Upper lobe of right lung (tissue), 1 donor: ENCODE measurements at regions not wholly inside any gene's neighbourhood (a gene's known extent, or its start where the extent isn't known, plus 50 kb on each side); places are given as distances from the start of the nearest gene placed in this dataset.
A peak's percentile ranks its signal among the peaks of the same experiment; 100 is the strongest.

Experiments
- ATAC-seq: fragments of 200-7000 bp; cut with Tn5 transposase; one replicate; pipeline ENCODE4 v1.9.1; 2020; ENCODE audit warnings: mild to moderate bottlenecking, moderate library complexity
- DNase-seq: peaks from one replicate; pipeline ENCODE4 v3.0.0-alpha.2; 2020
- H3K27ac ChIP-seq: fragments of 200-600 bp; one replicate; pipeline ENCODE4 v1.8.0; 2022
- H3K27me3 ChIP-seq: fragments of 200-600 bp; one replicate; pipeline ENCODE4 v1.8.0; 2022; ENCODE audit warnings: mild to moderate bottlenecking
- H3K36me3 ChIP-seq: fragments of 200-600 bp; one replicate; pipeline ENCODE4 v1.8.0; 2022
- H3K4me1 ChIP-seq: fragments of 200-600 bp; one replicate; pipeline ENCODE4 v1.8.0; 2022
- H3K4me3 ChIP-seq: fragments of 200-600 bp; one replicate; pipeline ENCODE4 v1.8.0; 2022; ENCODE audit warnings: mild to moderate bottlenecking
- H3K9me3 ChIP-seq: fragments of 200-600 bp; one replicate; pipeline ENCODE4 v1.8.0; 2022
- intact Hi-C: fragments of 100-400 bp; cut with DNase I; formaldehyde crosslinking; loops from one replicate; pipeline ENCODE4 v1.11.0; 2022
- TF ChIP-seq, protein P1 (sequence below): fragments of 200-600 bp; IDR thresholded peaks from one replicate; pipeline ENCODE4 v1.8.0; 2022; ENCODE audit warnings: antibody characterized with exemption
- donor health status: DM: no; HTN: yes; CAD: no; lungs with severe emphysema.

DNA sequence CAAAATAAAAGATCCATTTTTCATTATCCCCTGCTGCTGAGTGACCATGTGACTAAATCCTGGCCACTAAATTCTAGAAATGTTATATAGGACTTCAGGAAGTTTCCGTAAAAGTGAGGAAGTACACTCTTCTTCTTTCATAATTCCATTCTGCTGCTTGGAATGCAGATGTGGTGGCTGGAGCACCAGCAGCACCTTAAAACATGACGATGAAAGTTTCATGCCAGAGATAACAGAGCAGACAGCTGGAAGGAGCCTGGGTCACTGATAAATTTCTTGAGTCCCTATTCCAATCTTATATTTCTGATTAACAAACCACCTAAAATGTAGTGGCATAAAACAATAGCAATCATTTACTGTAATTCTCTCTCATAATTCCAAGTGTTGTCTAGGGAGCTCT, 238.7 kb downstream of the TBL1XR1 start:
- H3K4me1 ChIP-seq = no peaks in the 10 kb centered on the region
- no peak for DNase-seq
- H3K27me3 ChIP-seq = no peaks in the 10 kb centered on the region
- H3K36me3 ChIP-seq = no peaks in the 10 kb centered on the region
- H3K27ac ChIP-seq = no peak overlapping the region
- H3K4me3 ChIP-seq = no peak overlapping the region
- intact Hi-C loops = no loop called here
- TF ChIP-seq, protein P1, sequence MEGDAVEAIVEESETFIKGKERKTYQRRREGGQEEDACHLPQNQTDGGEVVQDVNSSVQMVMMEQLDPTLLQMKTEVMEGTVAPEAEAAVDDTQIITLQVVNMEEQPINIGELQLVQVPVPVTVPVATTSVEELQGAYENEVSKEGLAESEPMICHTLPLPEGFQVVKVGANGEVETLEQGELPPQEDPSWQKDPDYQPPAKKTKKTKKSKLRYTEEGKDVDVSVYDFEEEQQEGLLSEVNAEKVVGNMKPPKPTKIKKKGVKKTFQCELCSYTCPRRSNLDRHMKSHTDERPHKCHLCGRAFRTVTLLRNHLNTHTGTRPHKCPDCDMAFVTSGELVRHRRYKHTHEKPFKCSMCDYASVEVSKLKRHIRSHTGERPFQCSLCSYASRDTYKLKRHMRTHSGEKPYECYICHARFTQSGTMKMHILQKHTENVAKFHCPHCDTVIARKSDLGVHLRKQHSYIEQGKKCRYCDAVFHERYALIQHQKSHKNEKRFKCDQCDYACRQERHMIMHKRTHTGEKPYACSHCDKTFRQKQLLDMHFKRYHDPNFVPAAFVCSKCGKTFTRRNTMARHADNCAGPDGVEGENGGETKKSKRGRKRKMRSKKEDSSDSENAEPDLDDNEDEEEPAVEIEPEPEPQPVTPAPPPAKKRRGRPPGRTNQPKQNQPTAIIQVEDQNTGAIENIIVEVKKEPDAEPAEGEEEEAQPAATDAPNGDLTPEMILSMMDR = no peak
- ATAC-seq = no peak
- no peaks in the 10 kb centered on the region for H3K9me3 ChIP-seq

DNA sequence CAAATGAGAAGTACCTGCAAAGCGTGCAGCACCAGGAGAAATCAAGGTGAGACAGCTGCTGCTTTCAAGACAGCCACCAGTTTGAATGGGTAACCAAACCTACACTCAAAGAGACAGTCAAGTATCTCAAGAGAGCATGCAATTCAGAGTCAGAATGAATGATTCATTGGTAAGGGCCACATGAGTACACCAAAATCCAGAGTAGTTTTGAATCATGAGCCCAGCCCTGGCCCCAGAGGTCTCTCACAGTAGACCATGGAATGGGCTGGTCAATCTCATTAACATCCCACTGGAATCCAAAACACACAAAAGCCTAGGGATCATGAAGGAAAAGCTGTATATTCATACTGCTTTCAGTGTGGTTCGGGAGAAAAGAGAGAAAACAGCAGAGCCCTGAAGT, 242.8 kb downstream of the TBL1XR1 start:
- ATAC-seq (no peak), DNase-seq (no peak)
- Histone ChIP-seq H3K4me3 (no peak overlapping the region), H3K4me1 (no peaks in the 10 kb centered on the region), H3K27ac (no peak overlapping the region), H3K27me3 (no peaks in the 10 kb centered on the region), H3K36me3 (no peaks in the 10 kb centered on the region), H3K9me3 (no peaks in the 10 kb centered on the region)
- intact Hi-C loops = no loop called here
- TF ChIP-seq, protein P1 = no peak

DNA sequence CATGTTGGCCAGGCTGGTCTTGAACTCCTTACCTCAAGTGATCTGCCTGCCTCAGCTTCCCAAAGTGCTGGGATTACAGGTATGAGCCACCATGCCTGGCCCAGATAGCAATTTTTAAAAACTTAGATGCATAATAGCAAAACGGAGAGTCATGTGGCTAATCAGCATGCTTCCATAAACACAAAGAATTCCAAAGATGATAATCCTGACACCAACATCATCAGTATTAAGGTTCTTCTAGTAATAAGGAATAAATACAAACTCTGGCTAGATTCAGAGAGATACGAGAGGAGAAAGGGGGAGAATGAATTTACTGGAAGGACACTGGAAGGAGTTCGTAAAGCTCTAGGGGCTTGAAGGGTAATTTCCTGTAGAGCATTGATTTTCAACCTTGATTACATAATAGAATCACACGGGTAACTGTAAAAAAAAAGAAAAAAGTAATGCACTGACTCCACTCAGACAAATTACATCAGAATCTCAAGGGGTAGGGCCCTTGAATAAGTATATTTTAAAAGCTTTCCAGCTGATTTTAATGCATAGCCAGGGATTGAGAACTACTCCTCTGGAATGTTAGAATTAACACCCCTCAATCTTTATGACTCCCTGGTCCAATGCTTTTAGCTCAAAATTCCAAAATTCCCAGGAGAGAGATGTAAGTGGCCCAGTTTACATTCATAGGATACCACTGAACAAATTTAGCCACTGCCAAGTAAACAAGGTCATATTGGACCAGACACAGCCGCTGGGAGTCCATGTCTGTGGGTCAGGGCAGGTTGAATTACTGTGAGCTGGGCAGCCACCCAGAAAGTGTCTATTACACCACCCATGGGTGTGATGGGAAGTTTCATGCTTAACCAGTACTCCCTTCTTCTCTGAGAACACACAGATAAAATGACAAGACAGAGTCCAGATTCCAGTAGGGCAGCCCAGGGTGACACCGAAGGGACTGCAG, 243.9 kb downstream of the TBL1XR1 start:
- Histone ChIP-seq H3K4me3 (no peak overlapping the region), H3K27ac (no peak overlapping the region), H3K36me3 (no peaks in the 10 kb centered on the region), H3K27me3 (no peaks in the 10 kb centered on the region), H3K4me1 (no peaks in the 10 kb centered on the region), H3K9me3 (no peaks in the 10 kb centered on the region)
- peak; percentile 50 for ATAC-seq
- intact Hi-C loops = no loop called here
- no peak for DNase-seq
- TF ChIP-seq, protein P1 = no peak

DNA sequence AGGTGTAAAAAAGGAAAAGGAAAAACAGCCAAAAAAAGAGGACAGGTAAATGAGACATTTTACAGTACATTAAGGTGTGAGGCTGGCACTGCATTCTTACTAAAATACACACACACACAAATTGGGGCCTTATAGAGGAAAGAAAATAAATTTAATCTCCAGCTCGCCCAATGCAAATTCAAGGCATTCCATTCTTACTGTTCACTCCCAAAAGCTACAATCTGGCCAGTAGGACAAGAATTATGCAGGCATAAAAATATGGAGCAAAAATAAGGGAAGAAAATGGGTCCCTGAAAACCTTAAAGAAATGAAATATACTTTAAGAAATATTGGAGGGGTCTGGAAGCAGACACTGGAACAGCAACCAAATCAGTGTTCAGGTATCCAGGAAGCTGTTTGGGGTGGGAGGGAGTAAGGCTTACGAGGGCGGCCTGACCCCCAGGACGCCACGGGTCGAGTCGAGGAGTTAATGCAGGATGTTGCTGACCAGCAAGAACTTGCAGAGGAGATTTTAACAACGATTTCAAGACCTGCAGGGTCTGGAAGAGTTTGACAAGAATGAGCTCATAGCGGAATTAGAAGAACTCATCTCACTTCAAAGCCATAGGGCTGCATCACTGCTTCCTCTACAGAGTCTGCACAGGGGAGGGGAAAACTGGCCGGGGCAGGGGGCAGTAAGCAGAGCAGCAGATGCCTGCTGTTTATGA, 245.5 kb downstream of the TBL1XR1 start:
- H3K27me3 ChIP-seq = no peaks in the 10 kb centered on the region
- intact Hi-C loops = no loop called here
- H3K9me3 ChIP-seq = no peaks in the 10 kb centered on the region
- no peaks in the 10 kb centered on the region for H3K36me3 ChIP-seq
- TF ChIP-seq, protein P1 = no peak
- H3K4me3 ChIP-seq = no peak overlapping the region
- H3K27ac ChIP-seq = no peak overlapping the region
- ATAC-seq (no peak), DNase-seq (no peak)
- no peaks in the 10 kb centered on the region for H3K4me1 ChIP-seq

DNA sequence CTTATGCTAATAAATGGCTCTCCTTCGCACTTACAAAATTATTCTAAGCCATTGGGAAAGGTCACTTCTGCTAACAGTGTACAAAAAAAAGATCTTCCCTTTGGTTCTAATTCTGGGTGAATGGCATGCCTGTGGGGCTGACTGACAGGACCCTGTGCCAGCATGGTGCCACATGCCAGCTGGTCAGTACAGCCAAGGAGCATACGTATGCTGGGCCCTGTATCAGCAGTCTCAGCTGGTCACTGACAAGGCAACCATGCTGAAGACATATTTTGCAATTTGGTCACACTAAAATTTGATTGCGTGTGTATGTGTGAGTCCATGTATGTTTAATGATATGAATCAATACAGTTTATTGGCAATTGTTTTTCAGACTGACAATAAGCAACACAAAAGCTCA, 246.1 kb downstream of the TBL1XR1 start:
- no peak for DNase-seq
- no peak overlapping the region for H3K27ac ChIP-seq
- H3K4me3 ChIP-seq = no peak overlapping the region
- no peaks in the 10 kb centered on the region for H3K9me3 ChIP-seq
- H3K27me3 ChIP-seq = no peaks in the 10 kb centered on the region
- intact Hi-C loops = no loop called here
- TF ChIP-seq, protein P1 = no peak
- no peaks in the 10 kb centered on the region for H3K4me1 ChIP-seq
- no peak for ATAC-seq
- H3K36me3 ChIP-seq = no peaks in the 10 kb centered on the region
